GM13976 (cell line): ENCODE measurements at regions not wholly inside any gene's neighbourhood (a gene's known extent, or its start where the extent isn't known, plus 50 kb on each side); places are given as distances from the start of the nearest gene placed in this dataset.
"Not testable (repeated sequence)": the region's sequence is repeated elsewhere in the genome, so short reads cannot be mapped to it uniquely, and the experiment has no call there.

Experiments used
- DNase-seq: peaks from one replicate; pipeline ENCODE4 v3.0.0; 2012; ENCODE audit warnings: low spot score
- in situ Hi-C: fragments of 300-500 bp; cut with MboI; formaldehyde crosslinking; loops from one replicate; pipeline ENCODE4 v1.12.0; 2022; ENCODE audit warnings: low sequenced_read_pairs, mixed read lengths, inconsistent platforms; ENCODE audit not compliant: unreplicated experiment
- TF ChIP-seq, protein P1 (sequence below): IDR thresholded peaks from 2 replicates; pipeline ENCODE4 v1.5.1; 2012; ENCODE audit warnings: borderline replicate concordance, mild to moderate bottlenecking; ENCODE audit not compliant: insufficient read depth; ENCODE audit errors: extremely low read depth, missing control alignments, control extremely low read depth

DNA sequence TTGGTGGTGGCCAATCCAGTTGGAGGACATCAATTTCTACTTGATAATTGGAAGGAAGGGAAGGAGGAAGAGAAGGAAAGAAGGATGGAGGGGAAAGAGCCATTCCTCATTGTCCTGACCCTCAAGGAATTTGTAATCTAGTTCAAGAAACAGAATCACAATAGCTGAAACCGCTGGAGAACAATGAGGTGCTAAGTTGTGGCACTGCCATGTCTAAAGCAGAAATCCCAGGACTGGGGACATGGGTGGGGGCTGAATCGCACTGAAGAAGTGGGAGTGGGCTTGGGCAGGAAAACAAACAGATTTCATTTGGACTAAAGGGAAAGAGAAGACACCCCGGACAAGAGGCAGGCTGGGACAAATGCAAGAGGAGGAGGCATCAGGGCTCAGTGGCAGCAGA is 183.6 kb downstream of the UACA start:
- TF ChIP-seq, protein P1, sequence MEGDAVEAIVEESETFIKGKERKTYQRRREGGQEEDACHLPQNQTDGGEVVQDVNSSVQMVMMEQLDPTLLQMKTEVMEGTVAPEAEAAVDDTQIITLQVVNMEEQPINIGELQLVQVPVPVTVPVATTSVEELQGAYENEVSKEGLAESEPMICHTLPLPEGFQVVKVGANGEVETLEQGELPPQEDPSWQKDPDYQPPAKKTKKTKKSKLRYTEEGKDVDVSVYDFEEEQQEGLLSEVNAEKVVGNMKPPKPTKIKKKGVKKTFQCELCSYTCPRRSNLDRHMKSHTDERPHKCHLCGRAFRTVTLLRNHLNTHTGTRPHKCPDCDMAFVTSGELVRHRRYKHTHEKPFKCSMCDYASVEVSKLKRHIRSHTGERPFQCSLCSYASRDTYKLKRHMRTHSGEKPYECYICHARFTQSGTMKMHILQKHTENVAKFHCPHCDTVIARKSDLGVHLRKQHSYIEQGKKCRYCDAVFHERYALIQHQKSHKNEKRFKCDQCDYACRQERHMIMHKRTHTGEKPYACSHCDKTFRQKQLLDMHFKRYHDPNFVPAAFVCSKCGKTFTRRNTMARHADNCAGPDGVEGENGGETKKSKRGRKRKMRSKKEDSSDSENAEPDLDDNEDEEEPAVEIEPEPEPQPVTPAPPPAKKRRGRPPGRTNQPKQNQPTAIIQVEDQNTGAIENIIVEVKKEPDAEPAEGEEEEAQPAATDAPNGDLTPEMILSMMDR = no peak
- no peak for DNase-seq
- in situ Hi-C loops = no loop called here

DNA sequence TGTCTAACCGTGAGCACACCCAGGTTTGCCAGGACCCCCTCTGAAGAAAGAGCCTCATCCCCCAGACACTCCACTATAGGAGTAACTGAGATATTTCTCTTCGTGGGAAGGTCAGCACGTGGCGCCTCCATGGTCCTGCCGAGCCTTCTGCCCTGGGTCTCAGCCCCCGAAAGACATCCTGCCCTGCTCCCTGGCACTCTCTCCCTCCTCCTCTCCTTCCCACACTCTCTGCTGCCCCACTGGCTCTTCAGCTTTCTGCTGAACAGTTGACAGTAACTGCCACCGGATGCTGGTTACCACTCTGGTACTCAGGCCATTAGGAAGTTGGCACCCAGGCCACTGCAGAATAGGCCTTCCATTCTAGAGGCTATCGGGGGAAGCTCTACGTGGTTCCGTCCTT is 185.2 kb downstream of the UACA start:
- no peak for DNase-seq
- TF ChIP-seq, protein P1 = no peak
- in situ Hi-C loops = no loop called here

DNA sequence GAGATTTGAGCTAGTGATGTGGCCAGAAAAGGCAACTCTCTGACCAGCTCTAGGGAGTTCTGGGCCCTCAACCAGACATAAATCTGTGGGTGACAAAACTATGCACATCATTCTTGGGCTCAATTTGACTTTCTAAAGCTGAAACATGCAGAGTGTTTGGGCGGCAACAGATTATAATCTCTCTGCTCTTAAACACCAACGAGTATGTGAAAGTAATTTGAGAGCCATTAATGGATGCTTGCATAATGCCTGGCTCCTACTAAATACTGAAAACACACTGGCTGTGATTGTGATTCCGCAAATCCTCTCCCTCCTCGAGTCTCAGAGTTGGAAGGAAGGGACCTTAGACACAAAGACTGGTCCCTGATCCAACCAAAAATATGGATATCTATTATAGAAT is 186.7 kb downstream of the UACA start:
- DNase-seq = no peak
- in situ Hi-C loops = no loop called here
- TF ChIP-seq, protein P1 = no peak

DNA sequence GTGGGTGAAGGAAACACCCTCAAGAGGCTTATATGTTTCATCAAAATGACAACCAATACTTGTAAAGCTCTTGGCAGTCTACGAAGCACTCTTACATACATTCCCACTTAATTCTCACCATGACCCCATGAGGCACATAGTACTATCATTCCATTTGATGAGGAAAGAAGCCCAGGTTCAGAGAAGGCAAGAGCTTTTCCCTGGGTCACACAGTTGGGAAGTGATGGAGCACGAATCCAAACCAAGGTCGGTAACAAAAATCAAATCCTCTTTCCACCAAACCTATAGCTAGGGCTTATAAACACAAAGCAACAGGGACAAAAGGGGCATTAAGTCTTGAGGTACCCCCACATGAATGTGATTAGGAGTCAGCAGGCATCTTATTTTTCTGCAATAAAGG is 187.1 kb downstream of the UACA start:
- in situ Hi-C loops = no loop called here
- TF ChIP-seq, protein P1 = no peak
- no peak for DNase-seq

DNA sequence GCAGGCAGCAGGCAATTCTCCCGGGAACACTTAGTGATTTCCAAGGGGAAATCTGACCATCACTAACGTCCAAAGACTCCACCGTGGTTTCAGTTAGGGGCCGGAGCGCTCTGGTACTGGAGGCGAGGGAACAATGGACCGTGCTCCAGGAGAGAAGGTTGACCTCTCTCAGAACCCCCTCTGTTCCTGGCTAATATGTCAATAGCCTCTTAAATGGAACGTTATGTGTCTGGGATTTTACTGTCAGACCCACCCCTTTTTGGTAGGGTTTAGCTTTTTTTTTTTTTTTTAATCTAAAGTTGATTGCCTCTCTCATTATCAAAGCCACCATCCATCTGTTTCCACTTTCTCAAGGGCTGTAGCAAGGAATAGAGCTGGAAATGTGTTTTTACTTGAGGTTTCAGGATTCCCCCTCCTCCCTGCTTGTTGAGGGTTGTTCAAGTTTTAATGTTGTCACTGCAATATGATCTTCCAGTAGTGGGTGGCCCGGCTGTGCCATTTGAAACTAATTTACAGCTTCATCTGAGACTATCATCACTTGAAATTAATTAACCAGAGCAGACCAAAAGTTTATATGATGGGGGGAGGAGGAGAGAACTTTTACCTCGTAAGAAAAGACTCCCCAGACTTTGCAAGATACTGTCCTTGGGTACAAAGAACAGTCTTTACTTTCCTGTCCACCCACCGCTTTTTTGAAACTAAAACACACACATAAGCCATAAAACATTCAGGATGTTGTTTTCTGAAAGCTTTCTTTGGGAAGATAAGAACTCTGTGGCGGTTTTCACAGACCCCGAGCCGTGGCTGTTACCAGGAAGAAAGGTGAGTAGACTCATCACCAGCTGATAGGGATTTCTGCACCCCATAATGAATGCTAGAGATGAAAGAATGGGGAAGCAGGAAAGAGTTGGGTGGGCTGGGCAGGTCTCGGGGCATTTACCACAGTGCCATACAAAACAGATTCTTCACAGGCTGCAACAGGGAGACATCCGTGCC is 187.8 kb downstream of the UACA start:
- DNase-seq = no peak

DNA sequence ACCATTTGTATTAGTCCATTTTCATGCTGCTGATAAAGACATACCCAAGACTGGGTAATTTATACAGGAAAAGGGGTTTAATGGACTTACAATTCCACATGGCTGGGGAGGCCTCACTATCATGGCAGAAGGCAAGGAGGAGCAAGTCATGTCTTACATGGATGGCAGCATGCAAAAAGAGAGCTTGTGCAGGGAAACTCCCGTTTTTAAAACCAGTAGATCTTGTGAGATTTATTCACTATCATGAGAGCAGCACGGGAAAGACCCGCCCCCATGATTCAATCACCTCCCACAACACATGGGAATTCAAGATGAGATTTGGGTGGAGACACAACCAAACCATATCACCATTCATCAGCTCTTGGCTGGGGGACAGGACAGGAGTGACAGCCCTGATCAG is 189.0 kb downstream of the UACA start:
- in situ Hi-C loops, DNase-seq: not testable (repeated sequence)

More for the DNA sequence above, 187.8 kb downstream of the UACA start:
- in situ Hi-C loops = no loop called here
- TF ChIP-seq, protein P1 = no peak

DNA sequence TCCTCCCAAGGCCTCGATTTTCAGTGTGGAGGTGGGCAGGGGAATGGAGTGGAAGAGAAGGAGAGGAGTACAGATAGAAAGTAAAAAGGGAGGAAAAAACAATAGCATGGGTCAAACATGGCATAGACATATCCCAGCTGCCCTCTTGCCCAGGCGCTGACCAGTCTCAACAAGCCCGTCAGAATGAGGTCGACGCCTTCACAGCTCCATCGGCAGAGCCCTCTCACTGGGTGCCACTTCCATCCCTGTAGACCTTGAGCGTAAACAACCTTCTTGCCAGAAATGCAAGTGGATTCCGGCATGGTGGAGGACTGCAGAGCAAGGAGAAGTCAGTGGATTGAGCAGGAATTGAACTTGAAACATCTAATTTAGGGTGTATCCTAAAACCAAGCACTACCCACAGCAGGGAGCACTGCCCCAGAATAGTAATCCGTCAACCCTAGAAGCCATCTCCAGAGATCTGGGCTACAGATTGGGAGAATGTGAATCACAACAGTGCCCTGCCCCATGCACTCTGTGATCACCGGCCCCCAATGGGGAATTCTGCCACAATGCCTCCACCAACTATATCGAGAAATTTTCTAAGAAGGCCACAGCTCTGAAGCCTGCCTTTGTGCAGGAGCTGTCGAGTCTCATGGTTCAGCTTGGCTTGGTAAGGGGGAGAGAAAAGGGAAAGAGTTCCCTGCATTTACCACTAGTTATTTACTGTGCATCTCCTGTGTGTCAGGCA is 190.1 kb downstream of the UACA start:
- no peak for DNase-seq
- TF ChIP-seq, protein P1 = no peak
- in situ Hi-C loops = no loop called here
